ENCODE measurements at regions not wholly inside any gene's neighbourhood (a gene's known extent, or its start where the extent isn't known, plus 50 kb on each side); places are given as distances from the start of the nearest gene placed in this dataset.

DNA sequence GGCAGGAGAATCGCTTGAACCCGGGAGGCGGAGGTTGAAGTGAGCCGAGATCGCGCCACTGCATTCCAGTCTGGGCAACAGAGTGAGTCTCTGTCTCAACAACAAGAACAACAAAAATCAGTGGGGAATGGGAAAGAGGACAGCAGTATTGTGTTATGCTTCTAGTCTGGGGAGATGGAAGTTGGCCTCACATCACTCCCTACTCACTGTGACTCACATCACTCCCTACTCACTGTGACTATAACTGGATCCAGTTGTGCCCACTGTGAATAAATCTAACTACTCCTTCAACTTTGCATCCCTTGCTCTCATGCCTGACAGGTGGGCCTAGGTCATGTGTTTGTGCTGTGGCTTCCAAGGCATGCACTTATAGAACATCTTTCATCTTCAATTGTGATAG lies 285.4 kb upstream of the USP24 start:
- POLR2A ChIA-PET = no interaction called here
- DNase-seq (ENCODE audit: low read depth, low spot score) (no peak), ATAC-seq (no peak), FAIRE-seq (no peak)
- H3K9me3 ChIP-seq (replicated peaks; ENCODE audit: control insufficient read depth, insufficient read depth, low read length) = no peaks in the 10 kb centered on the region
- H3K79me2 ChIP-seq (ENCODE audit: control insufficient read depth, insufficient read depth, low read length) = no peaks in the 10 kb centered on the region
- WGBS (ENCODE audit: insufficient coverage, insufficient replicate concordance, low lambda C conversion rate, missing lambda C conversion rate) = 56% methylated on average over 6 of the region's 6 CpGs
- CTCF ChIA-PET = no interaction called here
- no peak overlapping the region for H3K4me3 ChIP-seq
- RAD21 ChIA-PET (ENCODE audit: unreplicated experiment) = no interaction called here
- no peaks in the 10 kb centered on the region for H3K36me3 ChIP-seq (ENCODE audit: control insufficient read depth in 2 of 2, insufficient read depth in 2 of 2, low read length in 1 of 2)
- in situ Hi-C loops (cut with MboI) (no loop called here), intact Hi-C loops (cut with micrococcal nuclease; ENCODE audit: unreplicated experiment) (no loop called here)
- no peak overlapping the region for H3K4me2 ChIP-seq (ENCODE audit: control insufficient read depth, insufficient read depth)
- no peak overlapping the region for H3K9ac ChIP-seq (ENCODE audit: control insufficient read depth, insufficient read depth, low read length)
- H3K4me1 ChIP-seq (ENCODE audit: control insufficient read depth, insufficient read depth, low read length) = no peaks in the 10 kb centered on the region
- no peaks in the 10 kb centered on the region; a peak in 1 of 4 replicates for H3K27me3 ChIP-seq (replicated peaks in 1 of 2; ENCODE audit: control insufficient read depth in 2 of 2, insufficient read depth in 2 of 2, low read length in 1 of 2)
- no peak overlapping the region for H2AFZ ChIP-seq (ENCODE audit: control insufficient read depth, low read depth, low read length)
- H4K20me1 ChIP-seq (ENCODE audit: control insufficient read depth, insufficient read depth) = no peaks in the 10 kb centered on the region
- SMC1A ChIA-PET (ENCODE audit: uncharacterized antibody, unreplicated experiment) = no interaction called here
- TF ChIP-seq CBFB (IDR thresholded peaks at IDR 0.05; ENCODE audit: low read depth) = no peak
- no peak for TF ChIP-seq ZNF24 (IDR thresholded peaks at IDR 0.05)
- no peak for TF ChIP-seq ESRRA (IDR thresholded peaks at IDR 0.05; ENCODE audit: low read length)
- TF ChIP-seq JUNB (IDR thresholded peaks at IDR 0.05) = no peak
- no peak for TF ChIP-seq KDM1A (IDR thresholded peaks at IDR 0.05; ENCODE audit: borderline replicate concordance)
- no peak for TF ChIP-seq BACH1 (IDR thresholded peaks at IDR 0.05; ENCODE audit: borderline replicate concordance)
- TF ChIP-seq BCL3 (IDR thresholded peaks at IDR 0.05; ENCODE audit: borderline replicate concordance, insufficient read depth, low read depth, low read length, poor library complexity, severe bottlenecking) = no peak
- no peak for TF ChIP-seq EP300 (IDR thresholded peaks at IDR 0.05; ENCODE audit: borderline replicate concordance in 1 of 2, control insufficient read depth in 1 of 2, low read depth in 2 of 2, low read length in 2 of 2)
- no peak for TF ChIP-seq PKNOX1 (IDR thresholded peaks at IDR 0.05)
- no peak for TF ChIP-seq YBX1 (IDR thresholded peaks at IDR 0.05)
- TF ChIP-seq ATF3 (IDR thresholded peaks at IDR 0.05; ENCODE audit: borderline replicate concordance, extremely low read depth, low read depth, low read length) = no peak
- no peak for TF ChIP-seq ZNF217 (IDR thresholded peaks at IDR 0.05)
- no peak for TF ChIP-seq ZNF687 (IDR thresholded peaks at IDR 0.05)
- TF ChIP-seq TAF1 (IDR thresholded peaks at IDR 0.05; ENCODE audit: borderline replicate concordance, low read depth, low read length) = no peak
- TF ChIP-seq POLR2AphosphoS5 (IDR thresholded peaks at IDR 0.05; ENCODE audit: low read length) = no peak
- no TSS peak for BruUV-seq (replicated peaks)
- no peak overlapping the region for H3K27ac ChIP-seq (ENCODE audit: control insufficient read depth, insufficient read depth)
